Brain pericyte (primary cell): ENCODE measurements at regions not wholly inside any gene's neighbourhood (a gene's known extent, or its start where the extent isn't known, plus 50 kb on each side); places are given as distances from the start of the nearest gene placed in this dataset.

Source experiments
- DNase-seq: peaks from one replicate; pipeline ENCODE4 v3.0.0-alpha.2; 2012; ENCODE audit warnings: low read depth, low spot score

GRCh38 chr7:46212425-46213153 lies 291.5 kb upstream of the IGFBP3 start:
- no peak for DNase-seq

GRCh38 chr7:46210467-46210866 lies 289.4 kb upstream of the IGFBP3 start:
- no peak for DNase-seq

GRCh38 chr7:46209611-46210388 lies 288.7 kb upstream of the IGFBP3 start:
- DNase-seq, result no peak

GRCh38 chr7:46208635-46209525 lies 287.8 kb upstream of the IGFBP3 start:
- no peak for DNase-seq

GRCh38 chr7:46207931-46208634 lies 287.0 kb upstream of the IGFBP3 start:
- no peak for DNase-seq

- DNase-seq, result no peak
These were observed 285.5 kb upstream of the IGFBP3 start for GRCh38 chr7:46206476-46207060.

GRCh38 chr7:46205478-46205877 lies 284.4 kb upstream of the IGFBP3 start:
- DNase-seq, result no peak

- no peak for DNase-seq
These were observed 282.9 kb upstream of the IGFBP3 start for GRCh38 chr7:46203926-46204325.

- no peak for DNase-seq
These were observed 281.3 kb upstream of the IGFBP3 start for GRCh38 chr7:46202379-46202778.

- DNase-seq, result no peak
These were observed 280.9 kb upstream of the IGFBP3 start for GRCh38 chr7:46201961-46202360.

GRCh38 chr7:46198701-46199100 lies 277.6 kb upstream of the IGFBP3 start:
- no peak for DNase-seq

GRCh38 chr7:46197785-46198540 lies 276.9 kb upstream of the IGFBP3 start:
- no peak for DNase-seq

GRCh38 chr7:46195934-46196333 lies 274.9 kb upstream of the IGFBP3 start:
- DNase-seq, result no peak

GRCh38 chr7:46192271-46192670 lies 271.2 kb upstream of the IGFBP3 start:
- no peak for DNase-seq

- no peak for DNase-seq
These were observed 270.7 kb upstream of the IGFBP3 start for GRCh38 chr7:46191776-46192175.

GRCh38 chr7:46191296-46191695 lies 270.2 kb upstream of the IGFBP3 start:
- DNase-seq, result no peak

- no peak for DNase-seq
These were observed 268.3 kb upstream of the IGFBP3 start for GRCh38 chr7:46189255-46189790.

- DNase-seq, result no peak
These were observed 265.1 kb upstream of the IGFBP3 start for GRCh38 chr7:46186131-46186530.

- no peak for DNase-seq
These were observed 258.1 kb upstream of the IGFBP3 start for GRCh38 chr7:46179061-46179610.

GRCh38 chr7:46178661-46179060 lies 257.6 kb upstream of the IGFBP3 start:
- no peak for DNase-seq
